ENCODE measurements at regions not wholly inside any gene's neighbourhood (a gene's known extent, or its start where the extent isn't known, plus 50 kb on each side); places are given as distances from the start of the nearest gene placed in this dataset.

- no peak for DNase-seq (ENCODE audit: low read depth)
Observed at GRCh38 chr1:221634606-221635005, 107.3 kb downstream of the DUSP10 start.

DNA sequence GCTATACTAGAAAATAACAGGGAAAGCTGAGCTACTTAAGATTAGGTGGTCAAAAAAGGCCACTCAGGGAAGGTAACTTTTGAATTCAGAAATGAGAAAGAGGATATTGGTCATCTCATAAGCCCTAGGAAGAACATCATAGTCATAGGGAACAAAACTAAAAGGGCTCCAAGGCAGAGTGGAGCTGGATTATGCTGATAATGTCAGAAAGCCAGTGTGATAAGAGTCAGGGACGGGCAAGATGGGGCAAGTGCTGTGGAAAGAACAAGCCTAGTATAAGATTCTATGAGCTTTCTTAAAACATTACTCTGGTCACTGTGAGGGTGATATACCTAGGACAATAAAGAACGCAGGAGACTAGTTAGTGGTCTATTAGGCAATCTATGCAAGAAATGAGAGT is 106.6 kb downstream of the DUSP10 start:
- DNase-seq (ENCODE audit: low read depth), result no peak

DNA sequence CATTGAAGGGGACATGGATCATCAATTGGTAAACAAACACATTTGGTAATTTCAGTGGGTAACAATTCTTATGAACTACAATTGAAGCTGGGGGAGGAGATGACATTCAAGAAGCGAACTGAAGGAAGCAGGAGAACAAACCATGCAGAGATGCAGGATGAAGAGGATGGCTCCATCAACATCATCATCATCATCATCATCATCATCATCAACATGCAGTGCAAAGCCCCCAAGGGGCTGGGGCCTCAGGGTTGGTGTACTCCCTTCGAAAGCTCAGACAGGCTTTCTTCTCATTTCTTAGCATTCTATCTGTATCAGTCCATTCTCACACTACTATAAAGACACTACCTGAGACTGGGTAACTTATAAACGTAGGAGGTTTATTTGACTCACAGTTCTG is 105.8 kb downstream of the DUSP10 start:
- DNase-seq (ENCODE audit: low read depth), result no peak

GRCh38 chr1:221636967-221637366 is 104.9 kb downstream of the DUSP10 start:
- DNase-seq (ENCODE audit: low read depth), result peak; percentile 17

GRCh38 chr1:221637641-221638041 is 104.2 kb downstream of the DUSP10 start:
- DNase-seq (ENCODE audit: low read depth), result no peak

- no peak for DNase-seq (ENCODE audit: low read depth)
Observed at GRCh38 chr1:221638595-221638994, 103.3 kb downstream of the DUSP10 start.

- DNase-seq (ENCODE audit: low read depth), result no peak
Observed at GRCh38 chr1:221641811-221642210, 100.1 kb downstream of the DUSP10 start.

- DNase-seq (ENCODE audit: low read depth), result no peak
Observed at GRCh38 chr1:221643404-221644144, 98.3 kb downstream of the DUSP10 start.

DNA sequence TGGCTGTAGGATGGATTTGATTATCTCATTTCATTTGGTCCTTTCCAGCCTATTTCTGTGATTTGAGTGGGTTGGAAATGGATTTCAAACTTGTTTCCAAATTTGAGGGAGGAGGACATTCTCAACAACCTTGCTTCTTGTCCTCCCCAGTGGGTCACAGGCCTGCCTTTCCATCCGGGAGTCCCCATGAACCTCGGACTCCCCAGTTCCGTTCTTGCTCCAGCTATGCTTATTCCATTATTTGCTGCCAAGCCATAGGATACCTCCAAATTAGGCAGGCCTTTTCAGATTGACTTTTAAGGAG is 97.8 kb downstream of the DUSP10 start:
- DNase-seq (ENCODE audit: low read depth), result no peak

DNA sequence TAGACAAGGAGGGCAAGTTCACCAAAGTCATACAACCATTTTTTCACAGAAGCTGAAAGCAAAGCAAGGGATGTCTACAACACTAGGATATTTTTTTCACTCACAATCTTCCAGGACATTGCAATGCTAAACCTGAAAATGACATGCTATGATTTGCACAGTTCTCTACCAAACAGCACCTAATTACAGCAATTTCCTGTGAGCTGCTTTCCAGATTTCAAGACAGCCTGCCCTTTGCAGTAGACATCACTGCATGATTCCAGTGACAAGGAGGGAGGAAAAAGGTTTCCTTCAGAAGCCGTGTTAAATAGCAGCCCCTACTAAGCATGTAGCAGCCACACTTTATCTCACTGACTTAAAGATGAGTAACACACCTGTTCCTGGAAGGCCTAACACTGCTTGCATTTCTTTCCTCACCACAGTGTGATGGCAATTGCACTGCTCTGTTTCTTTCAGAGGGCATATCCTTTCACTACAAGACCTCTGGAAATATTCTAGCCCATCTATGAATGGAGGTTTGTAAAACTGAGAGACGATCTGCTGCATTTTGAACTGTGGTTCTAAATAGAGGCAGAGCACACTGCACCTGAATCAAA is 97.1 kb downstream of the DUSP10 start:
- DNase-seq (ENCODE audit: low read depth), result no peak

DNA sequence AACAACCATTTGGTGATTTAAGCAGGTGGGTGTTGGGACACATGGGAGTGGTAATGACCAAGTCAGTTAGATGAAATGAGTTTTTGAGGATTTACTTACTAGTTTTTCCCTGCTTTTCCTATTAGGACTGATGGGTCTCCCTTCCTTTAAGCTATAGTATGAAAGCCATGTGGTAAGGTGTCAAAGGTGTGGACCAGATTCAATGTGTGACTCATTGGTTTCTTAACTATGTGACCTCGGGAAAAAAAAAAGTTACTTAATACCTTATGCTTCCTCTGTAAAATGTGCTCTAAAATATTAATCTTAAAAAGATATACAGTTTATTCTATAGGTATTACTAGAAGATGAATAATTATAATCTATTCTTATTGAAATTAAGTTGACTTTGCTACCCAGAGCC is 93.7 kb downstream of the DUSP10 start:
- DNase-seq (ENCODE audit: low read depth), result no peak
